ENCODE measurements at regions not wholly inside any gene's neighbourhood (a gene's known extent, or its start where the extent isn't known, plus 50 kb on each side); places are given as distances from the start of the nearest gene placed in this dataset.

GRCh38 chr10:111298031-111298430 is 221.2 kb downstream of the ADRA2A start (continued):
- TF ChIP-seq CHD7 (IDR thresholded peaks at IDR 0.05; ENCODE audit: insufficient replicate concordance, low read length): no peak
- no peak for TF ChIP-seq FOSL1 (IDR thresholded peaks at IDR 0.05; ENCODE audit: insufficient read depth, low read depth, low read length)

All from H1 (cell line).